ENCODE measurements at regions not wholly inside any gene's neighbourhood (a gene's known extent, or its start where the extent isn't known, plus 50 kb on each side); places are given as distances from the start of the nearest gene placed in this dataset.

DNA sequence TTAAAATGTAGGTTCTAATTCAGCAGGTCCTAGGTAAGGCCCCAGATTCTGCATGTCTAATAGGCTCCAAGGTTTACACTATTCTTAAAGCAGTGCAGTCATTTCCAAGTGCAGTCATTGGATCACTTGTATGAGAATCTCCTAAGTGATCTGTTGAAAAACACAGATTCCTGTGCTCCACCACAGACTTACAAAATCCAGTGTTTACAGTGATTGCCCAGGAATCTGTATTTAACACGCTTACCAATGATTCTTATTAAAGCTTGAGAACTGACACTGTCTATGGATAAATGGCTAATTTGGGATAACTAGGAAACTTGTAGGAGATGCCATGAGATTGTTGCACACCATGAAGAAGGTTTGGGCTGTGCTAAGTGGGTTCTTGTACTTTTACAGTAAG lies 104.6 kb upstream of the PLEKHG1 start (continued):
- TF ChIP-seq, protein P1, sequence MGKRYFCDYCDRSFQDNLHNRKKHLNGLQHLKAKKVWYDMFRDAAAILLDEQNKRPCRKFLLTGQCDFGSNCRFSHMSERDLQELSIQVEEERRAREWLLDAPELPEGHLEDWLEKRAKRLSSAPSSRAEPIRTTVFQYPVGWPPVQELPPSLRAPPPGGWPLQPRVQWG (CRISPR knock-in tag; IDR thresholded peaks at IDR 0.05; ENCODE audit: borderline replicate concordance, low read depth): no peak
- TF ChIP-seq, protein P2, sequence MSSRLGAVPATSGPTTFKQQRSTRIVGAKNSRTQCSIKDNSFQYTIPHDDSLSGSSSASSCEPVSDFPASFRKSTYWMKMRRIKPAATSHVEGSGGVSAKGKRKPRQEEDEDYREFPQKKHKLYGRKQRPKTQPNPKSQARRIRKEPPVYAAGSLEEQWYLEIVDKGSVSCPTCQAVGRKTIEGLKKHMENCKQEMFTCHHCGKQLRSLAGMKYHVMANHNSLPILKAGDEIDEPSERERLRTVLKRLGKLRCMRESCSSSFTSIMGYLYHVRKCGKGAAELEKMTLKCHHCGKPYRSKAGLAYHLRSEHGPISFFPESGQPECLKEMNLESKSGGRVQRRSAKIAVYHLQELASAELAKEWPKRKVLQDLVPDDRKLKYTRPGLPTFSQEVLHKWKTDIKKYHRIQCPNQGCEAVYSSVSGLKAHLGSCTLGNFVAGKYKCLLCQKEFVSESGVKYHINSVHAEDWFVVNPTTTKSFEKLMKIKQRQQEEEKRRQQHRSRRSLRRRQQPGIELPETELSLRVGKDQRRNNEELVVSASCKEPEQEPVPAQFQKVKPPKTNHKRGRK (CRISPR knock-in tag; IDR thresholded peaks at IDR 0.05): no peak
- TF ChIP-seq ZNF878 (CRISPR knock-in tag; IDR thresholded peaks at IDR 0.05) (no peak), ZNF7 (CRISPR knock-in tag; IDR thresholded peaks at IDR 0.05) (no peak), ZNF776 (CRISPR knock-in tag; IDR thresholded peaks at IDR 0.05) (no peak), ZNF33B (CRISPR knock-in tag; IDR thresholded peaks at IDR 0.05) (no peak), SOX13 (IDR thresholded peaks at IDR 0.05) (no peak), SOX13 (CRISPR knock-in tag; conservative IDR thresholded peaks at IDR 0.05 in 1 of 2, IDR thresholded peaks at IDR 0.05 in 1 of 2) (no peak), NKX3-1 (CRISPR knock-in tag; IDR thresholded peaks at IDR 0.05) (no peak), SRSF9 (IDR thresholded peaks at IDR 0.05; ENCODE audit: borderline replicate concordance, insufficient read depth, low read depth, low read length, poor library complexity, severe bottlenecking) (no peak)
- TF ChIP-seq, protein P3, sequence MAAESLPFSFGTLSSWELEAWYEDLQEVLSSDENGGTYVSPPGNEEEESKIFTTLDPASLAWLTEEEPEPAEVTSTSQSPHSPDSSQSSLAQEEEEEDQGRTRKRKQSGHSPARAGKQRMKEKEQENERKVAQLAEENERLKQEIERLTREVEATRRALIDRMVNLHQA (CRISPR knock-in tag; IDR thresholded peaks at IDR 0.05): no peak

DNA sequence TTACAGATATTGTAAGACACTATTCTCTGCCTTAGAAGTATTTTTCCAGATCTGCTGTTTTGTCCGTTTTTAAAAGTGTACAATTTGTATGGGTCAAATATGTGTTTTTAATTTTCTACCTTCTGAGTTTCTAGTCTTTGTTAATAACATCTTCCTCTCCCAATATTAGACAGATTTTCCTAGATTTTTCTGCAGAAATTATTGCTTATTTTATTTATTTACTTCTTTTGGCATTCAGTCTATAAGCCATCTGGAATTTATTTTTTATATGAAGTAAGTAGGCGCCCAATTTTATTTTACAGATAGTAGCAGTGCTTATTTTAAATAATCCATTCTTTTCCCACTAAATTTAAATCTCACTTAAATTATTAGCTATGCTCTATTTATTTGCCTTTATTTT lies 103.1 kb upstream of the PLEKHG1 start:
- no TSS peak for BruUV-seq (replicated peaks)
- Histone ChIP-seq H3K36me3 (replicated peaks in 1 of 2; ENCODE audit: control insufficient read depth in 1 of 2, insufficient read depth in 2 of 2, low read length in 2 of 2) (no peaks in the 10 kb centered on the region), H3K27ac (ENCODE audit: extremely low read length, insufficient read depth, low read length) (no peak overlapping the region), H2AFZ (ENCODE audit: low read length) (no peak overlapping the region), H3K27me3 (ENCODE audit: control insufficient read depth in 1 of 2, insufficient read depth in 2 of 2, low read length in 2 of 2) (no peaks in the 10 kb centered on the region), H3K4me3 (replicated peaks in 1 of 3; ENCODE audit: insufficient read depth in 1 of 3, low read depth in 2 of 3, low read length in 3 of 3) (no peak overlapping the region), H3K4me1 (ENCODE audit: insufficient read depth, low read length) (no peaks in the 10 kb centered on the region), H3K79me2 (ENCODE audit: insufficient read depth, low read length) (no peaks in the 10 kb centered on the region), H3K9me3 (ENCODE audit: low read length) (peaks cover 7% of the 10 kb centered on the region), H3K4me2 (ENCODE audit: low read depth, low read length) (no peak overlapping the region), H4K20me1 (ENCODE audit: insufficient read depth, low read length) (no peaks in the 10 kb centered on the region), H3K9ac (ENCODE audit: insufficient read depth, low read depth, low read length) (no peak overlapping the region)
- ChIA-PET CTCF (ENCODE audit: low intra/inter-chr PET ratio, low total read pairs) (no interaction called here), POLR2A (no interaction called here)
- WGBS (ENCODE audit: low lambda C conversion rate): 28% methylated on average over 2 of the region's 2 CpGs
- ATAC-seq (no peak), DNase-seq (ENCODE audit: low spot score) (no peak), FAIRE-seq (no peak)
- intact Hi-C loops (cut with micrococcal nuclease; ENCODE audit: unreplicated experiment): no loop called here
- in situ Hi-C loops (cut with HindIII; ENCODE audit: extremely low pct_ligation_motif_present, low pct_unique_long_range_greater_than_20kb): no loop called here
- TF ChIP-seq, protein P4, sequence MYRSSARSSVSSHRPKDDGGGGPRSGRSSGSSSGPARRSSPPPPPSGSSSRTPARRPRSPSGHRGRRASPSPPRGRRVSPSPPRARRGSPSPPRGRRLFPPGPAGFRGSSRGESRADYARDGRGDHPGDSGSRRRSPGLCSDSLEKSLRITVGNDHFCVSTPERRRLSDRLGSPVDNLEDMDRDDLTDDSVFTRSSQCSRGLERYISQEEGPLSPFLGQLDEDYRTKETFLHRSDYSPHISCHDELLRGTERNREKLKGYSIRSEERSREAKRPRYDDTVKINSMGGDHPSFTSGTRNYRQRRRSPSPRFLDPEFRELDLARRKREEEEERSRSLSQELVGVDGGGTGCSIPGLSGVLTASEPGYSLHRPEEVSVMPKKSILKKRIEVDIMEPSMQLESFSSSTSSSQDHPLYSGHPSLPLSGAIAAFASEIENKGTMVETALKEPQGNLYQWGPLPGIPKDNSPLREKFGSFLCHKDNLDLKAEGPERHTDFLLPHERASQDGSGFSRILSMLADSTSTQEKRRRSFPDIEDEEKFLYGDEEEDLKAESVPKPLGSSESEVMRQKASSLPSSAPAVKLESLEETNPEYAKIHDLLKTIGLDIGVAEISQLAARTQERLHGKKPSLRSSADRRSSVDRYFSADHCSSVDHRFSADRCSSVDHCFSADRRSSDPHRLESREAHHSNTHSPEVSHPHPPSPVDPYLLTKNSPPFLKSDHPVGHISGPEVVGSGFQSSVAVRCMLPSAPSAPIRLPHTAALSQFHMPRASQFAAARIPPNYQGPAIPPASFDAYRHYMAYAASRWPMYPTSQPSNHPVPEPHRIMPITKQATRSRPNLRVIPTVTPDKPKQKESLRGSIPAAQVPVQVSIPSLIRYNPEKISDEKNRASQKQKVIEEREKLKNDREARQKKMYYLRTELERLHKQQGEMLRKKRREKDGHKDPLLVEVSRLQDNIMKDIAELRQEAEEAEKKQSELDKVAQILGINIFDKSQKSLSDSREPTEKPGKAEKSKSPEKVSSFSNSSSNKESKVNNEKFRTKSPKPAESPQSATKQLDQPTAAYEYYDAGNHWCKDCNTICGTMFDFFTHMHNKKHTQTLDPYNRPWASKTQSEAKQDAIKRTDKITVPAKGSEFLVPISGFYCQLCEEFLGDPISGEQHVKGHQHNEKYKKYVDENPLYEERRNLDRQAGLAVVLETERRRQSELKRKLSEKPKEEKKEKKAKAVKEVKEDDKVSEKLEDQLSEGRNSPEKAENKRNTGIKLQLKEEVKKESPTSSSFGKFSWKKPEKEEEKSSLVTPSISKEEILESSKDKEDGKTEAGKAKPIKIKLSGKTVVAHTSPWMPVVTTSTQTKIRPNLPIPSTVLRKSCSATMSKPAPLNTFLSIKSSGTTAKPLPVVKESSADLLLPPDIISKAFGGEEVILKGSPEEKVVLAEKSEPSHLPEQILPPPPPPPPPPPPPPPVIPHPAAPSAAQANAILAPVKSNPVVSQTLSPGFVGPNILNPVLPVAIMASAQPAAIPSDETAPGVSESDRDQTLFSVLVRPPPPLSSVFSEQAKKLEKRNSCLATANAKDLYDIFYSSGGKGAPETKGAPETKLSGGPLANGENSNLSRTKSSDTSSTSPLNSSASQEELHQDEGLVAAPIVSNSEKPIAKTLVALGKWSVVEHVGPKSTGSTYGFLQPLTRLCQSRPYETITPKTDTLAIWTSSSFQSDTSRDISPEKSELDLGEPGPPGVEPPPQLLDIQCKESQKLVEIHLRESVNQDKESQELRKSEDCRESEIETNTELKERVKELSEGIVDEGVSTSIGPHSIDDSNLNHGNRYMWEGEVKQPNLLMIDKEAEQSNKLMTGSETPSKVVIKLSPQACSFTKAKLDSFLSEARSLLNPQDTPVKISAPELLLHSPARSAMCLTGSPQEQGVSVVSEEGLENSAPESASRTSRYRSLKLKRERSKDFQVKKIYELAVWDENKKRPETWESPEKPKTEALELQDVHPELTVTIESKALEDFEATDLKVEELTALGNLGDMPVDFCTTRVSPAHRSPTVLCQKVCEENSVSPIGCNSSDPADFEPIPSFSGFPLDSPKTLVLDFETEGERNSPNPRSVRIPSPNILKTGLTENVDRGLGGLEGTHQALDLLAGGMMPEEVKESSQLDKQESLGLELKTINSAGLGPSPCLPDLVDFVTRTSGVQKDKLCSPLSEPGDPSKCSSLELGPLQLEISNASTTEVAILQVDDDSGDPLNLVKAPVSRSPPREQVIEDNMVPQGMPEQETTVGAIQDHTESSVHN (CRISPR knock-in tag; IDR thresholded peaks at IDR 0.05): no peak
- TF ChIP-seq DR1 (CRISPR knock-in tag; IDR thresholded peaks at IDR 0.05) (no peak), EEA1 (CRISPR knock-in tag; IDR thresholded peaks at IDR 0.05; ENCODE audit: borderline replicate concordance) (no peak), ZFP36L2 (CRISPR knock-in tag; IDR thresholded peaks at IDR 0.05) (no peak)

Data from HepG2 (cell line).